ENCODE measurements at regions not wholly inside any gene's neighbourhood (a gene's known extent, or its start where the extent isn't known, plus 50 kb on each side); places are given as distances from the start of the nearest gene placed in this dataset.

DNA sequence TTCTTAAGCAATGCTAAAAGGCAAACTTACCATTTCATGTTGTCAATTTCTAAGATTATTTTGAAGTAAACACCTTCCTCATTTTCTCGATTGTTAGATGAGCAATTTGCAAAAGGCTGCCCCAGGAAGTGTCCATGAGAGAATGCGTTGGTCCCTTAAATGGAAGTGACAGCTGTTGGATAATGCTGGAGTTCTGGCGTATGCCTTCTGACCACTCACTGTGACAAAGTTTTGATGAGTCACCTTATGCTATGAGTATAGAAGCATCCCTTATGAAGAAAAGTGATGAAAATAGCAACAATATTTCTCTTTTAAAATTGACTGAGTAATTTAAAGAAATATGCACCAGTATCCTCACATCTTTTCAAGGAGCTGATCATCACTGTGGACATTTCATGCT, 1497.5 kb downstream of the DPP10 start:
- WGBS: 87% methylated on average over 3 of the region's 3 CpGs
- no peaks in the 10 kb centered on the region for H3K9me3 ChIP-seq
- DNase-seq (ENCODE audit: low spot score in 2 of 2): no peak
- H3K4me3 ChIP-seq: no peak overlapping the region
- H3K27ac ChIP-seq: no peak overlapping the region
- H3K4me1 ChIP-seq: no peaks in the 10 kb centered on the region
- no peaks in the 10 kb centered on the region for H3K27me3 ChIP-seq
- H3K36me3 ChIP-seq: no peaks in the 10 kb centered on the region
- no peak for TF ChIP-seq POLR2AphosphoS5 (IDR thresholded peaks at IDR 0.05)

DNA sequence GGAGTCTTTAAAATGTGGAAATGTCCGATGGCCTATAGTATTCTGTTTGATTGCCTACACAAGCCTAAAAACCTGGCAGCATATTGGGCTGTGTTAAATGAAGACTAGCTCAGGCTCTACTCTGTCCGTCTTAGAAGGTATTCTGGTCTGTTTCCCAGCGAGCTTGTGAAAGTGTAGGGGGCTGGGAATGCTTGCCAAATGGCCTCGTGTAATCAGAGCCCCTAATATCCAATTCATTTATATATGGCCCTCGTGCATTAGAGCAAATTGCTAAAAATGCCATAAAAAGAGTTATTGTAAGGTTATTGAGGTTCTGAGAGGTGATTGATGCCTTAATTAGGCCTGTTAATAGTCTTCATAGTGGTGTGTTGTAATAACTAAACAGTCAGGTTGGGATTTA, 1500.4 kb downstream of the DPP10 start:
- DNase-seq (ENCODE audit: low spot score in 2 of 2): no peak
- TF ChIP-seq POLR2AphosphoS5 (IDR thresholded peaks at IDR 0.05): no peak
- Histone ChIP-seq H3K27me3 (no peaks in the 10 kb centered on the region), H3K27ac (no peak overlapping the region), H3K4me1 (no peaks in the 10 kb centered on the region), H3K9me3 (no peaks in the 10 kb centered on the region), H3K4me3 (no peak overlapping the region), H3K36me3 (no peaks in the 10 kb centered on the region)
- WGBS: 64% methylated on average over 5 of the region's 5 CpGs

DNA sequence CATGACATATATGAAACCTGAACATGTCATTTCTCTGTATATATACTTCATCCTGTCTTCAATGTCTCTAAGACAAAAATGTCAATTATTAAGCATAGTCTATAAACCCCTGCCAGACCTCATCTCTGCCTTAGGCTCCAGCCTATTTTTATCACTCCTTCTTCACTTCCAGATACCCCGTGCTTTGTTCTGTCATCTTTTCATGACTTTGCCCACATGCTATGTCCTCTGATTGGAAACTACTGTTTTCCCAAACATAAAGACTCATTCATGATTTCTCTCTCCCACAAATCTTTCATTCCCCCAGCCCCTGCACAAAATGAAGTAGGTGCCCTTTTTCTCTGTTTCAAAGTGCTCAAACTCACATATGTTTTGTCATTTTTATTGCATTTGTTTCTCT, 1503.9 kb downstream of the DPP10 start:
- Histone ChIP-seq H3K27me3 (no peaks in the 10 kb centered on the region), H3K9me3 (peaks cover 4% of the 10 kb centered on the region)
- WGBS: 42% methylated on average over 1 of the region's 1 CpG

DNA sequence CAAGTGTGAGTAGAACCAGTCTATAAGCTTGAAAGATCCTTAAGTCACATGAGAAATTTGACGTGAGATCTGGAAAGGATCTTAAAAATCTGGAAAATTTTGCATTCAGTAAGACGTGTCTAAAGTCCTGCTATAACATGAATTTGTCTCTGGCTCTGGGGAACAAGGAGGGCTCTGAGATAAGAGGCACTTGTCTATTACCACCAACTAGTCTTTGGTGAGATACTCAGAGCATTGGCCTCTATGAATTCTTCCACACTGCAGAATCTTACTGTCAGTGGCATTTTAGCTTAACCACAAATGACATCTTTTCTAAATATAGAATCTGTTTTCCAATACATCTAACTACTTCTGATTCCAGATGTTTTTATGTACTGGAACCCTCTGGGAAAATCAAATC, 1504.5 kb downstream of the DPP10 start:
- no peaks in the 10 kb centered on the region for H3K4me1 ChIP-seq
- H3K27ac ChIP-seq: no peak overlapping the region
- no peak for DNase-seq (ENCODE audit: low spot score in 2 of 2)
- peaks cover 4% of the 10 kb centered on the region for H3K9me3 ChIP-seq
- H3K4me3 ChIP-seq: no peak overlapping the region
- no peaks in the 10 kb centered on the region for H3K36me3 ChIP-seq
- 33% methylated on average over 2 of the region's 2 CpGs for WGBS
- H3K27me3 ChIP-seq: no peaks in the 10 kb centered on the region
- TF ChIP-seq EP300 (IDR thresholded peaks at IDR 0.05) (no peak), POLR2A (IDR thresholded peaks at IDR 0.05) (no peak), POLR2AphosphoS5 (IDR thresholded peaks at IDR 0.05) (no peak)
- TF ChIP-seq, protein P1, sequence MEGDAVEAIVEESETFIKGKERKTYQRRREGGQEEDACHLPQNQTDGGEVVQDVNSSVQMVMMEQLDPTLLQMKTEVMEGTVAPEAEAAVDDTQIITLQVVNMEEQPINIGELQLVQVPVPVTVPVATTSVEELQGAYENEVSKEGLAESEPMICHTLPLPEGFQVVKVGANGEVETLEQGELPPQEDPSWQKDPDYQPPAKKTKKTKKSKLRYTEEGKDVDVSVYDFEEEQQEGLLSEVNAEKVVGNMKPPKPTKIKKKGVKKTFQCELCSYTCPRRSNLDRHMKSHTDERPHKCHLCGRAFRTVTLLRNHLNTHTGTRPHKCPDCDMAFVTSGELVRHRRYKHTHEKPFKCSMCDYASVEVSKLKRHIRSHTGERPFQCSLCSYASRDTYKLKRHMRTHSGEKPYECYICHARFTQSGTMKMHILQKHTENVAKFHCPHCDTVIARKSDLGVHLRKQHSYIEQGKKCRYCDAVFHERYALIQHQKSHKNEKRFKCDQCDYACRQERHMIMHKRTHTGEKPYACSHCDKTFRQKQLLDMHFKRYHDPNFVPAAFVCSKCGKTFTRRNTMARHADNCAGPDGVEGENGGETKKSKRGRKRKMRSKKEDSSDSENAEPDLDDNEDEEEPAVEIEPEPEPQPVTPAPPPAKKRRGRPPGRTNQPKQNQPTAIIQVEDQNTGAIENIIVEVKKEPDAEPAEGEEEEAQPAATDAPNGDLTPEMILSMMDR (IDR thresholded peaks at IDR 0.05): no peak

More for the DNA sequence above, 1503.9 kb downstream of the DPP10 start:
- DNase-seq (ENCODE audit: low spot score in 2 of 2): no peak
- no peaks in the 10 kb centered on the region for H3K36me3 ChIP-seq
- no peak for TF ChIP-seq POLR2AphosphoS5 (IDR thresholded peaks at IDR 0.05)
- no peak for TF ChIP-seq POLR2A (IDR thresholded peaks at IDR 0.05)
- TF ChIP-seq, protein P1 (IDR thresholded peaks at IDR 0.05): no peak
- TF ChIP-seq EP300 (IDR thresholded peaks at IDR 0.05): no peak
- no peak overlapping the region for H3K27ac ChIP-seq
- no peaks in the 10 kb centered on the region for H3K4me1 ChIP-seq
- H3K4me3 ChIP-seq: no peak overlapping the region

DNA sequence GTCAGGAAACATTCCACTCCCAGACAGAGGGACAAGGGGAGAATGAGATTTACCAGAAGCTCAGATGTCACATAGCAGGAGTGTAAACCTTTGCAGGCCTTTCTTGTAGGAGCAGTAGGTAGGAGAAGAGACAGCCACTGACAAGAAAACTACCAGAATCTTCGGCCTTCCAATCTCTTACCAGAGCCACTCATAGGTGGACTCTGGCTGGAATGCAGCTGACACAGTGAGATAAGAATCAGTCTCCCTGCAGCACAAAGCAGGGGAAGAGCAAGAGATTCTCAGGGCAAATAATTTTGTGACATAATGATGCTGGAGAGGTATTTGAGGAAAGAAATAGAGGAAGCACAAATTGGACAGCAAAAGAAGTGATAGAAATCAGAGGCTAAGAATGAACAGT, 1534.5 kb downstream of the DPP10 start:
- Histone ChIP-seq H3K4me1 (no peaks in the 10 kb centered on the region), H3K36me3 (no peaks in the 10 kb centered on the region), H3K4me3 (no peak overlapping the region), H3K27ac (no peak overlapping the region), H3K27me3 (no peaks in the 10 kb centered on the region), H3K9me3 (no peaks in the 10 kb centered on the region)
- no peak for DNase-seq (ENCODE audit: low spot score in 2 of 2)
- 39% methylated on average over 1 of the region's 1 CpG for WGBS
- no peak for TF ChIP-seq POLR2AphosphoS5 (IDR thresholded peaks at IDR 0.05)
- no peak for TF ChIP-seq EP300 (IDR thresholded peaks at IDR 0.05)
- no peak for TF ChIP-seq POLR2A (IDR thresholded peaks at IDR 0.05)
- TF ChIP-seq, protein P1 (IDR thresholded peaks at IDR 0.05): no peak

DNA sequence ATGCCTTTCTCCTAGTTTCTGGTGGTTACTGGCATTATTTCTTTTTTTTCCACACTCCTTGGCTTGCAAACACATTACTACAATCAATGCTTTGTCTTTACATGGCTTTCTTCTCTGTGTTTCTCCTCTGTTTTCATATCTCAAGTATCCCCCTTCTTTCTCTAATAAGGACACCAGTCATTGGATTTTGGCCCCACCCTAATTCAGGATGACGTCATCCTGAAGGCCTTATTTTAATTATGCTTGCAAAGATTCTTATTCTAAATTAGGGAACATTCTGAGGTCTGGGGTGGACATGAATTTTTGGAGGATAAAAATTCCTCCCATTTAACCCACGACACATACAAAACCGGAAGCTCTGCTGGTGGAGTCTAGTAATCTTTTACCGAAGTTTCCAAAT, 1556.6 kb downstream of the DPP10 start:
- Histone ChIP-seq H3K4me3 (no peak overlapping the region), H3K27ac (no peak overlapping the region), H3K36me3 (no peaks in the 10 kb centered on the region), H3K4me1 (no peaks in the 10 kb centered on the region), H3K9me3 (no peaks in the 10 kb centered on the region), H3K27me3 (no peaks in the 10 kb centered on the region)
- TF ChIP-seq EP300 (IDR thresholded peaks at IDR 0.05) (no peak), POLR2A (IDR thresholded peaks at IDR 0.05) (no peak), POLR2AphosphoS5 (IDR thresholded peaks at IDR 0.05) (no peak)
- TF ChIP-seq, protein P1 (IDR thresholded peaks at IDR 0.05): no peak
- WGBS: 82% methylated on average over 4 of the region's 4 CpGs
- DNase-seq (ENCODE audit: low spot score in 2 of 2): no peak
